Loucy (cell line): ENCODE measurements at regions not wholly inside any gene's neighbourhood (a gene's known extent, or its start where the extent isn't known, plus 50 kb on each side); places are given as distances from the start of the nearest gene placed in this dataset.
"Not testable (repeated sequence)": the region's sequence is repeated elsewhere in the genome, so short reads cannot be mapped to it uniquely, and the experiment has no call there.

Experiments
- EZH2phosphoT487 ChIP-seq: fragments of 200-600 bp; IDR thresholded peaks from 2 replicates; pipeline ENCODE4 v1.6.1; 2018; ENCODE audit warnings: antibody characterized with exemption, mild to moderate bottlenecking, moderate library complexity, borderline replicate concordance
- TF ChIP-seq, protein P1 (sequence below): fragments of 200-600 bp; sonication (generic); conservative IDR thresholded peaks from 2 replicates; pipeline ENCODE4 v1.5.1; 2014; ENCODE audit warnings: mild to moderate bottlenecking, antibody characterized with exemption, low read length

DNA sequence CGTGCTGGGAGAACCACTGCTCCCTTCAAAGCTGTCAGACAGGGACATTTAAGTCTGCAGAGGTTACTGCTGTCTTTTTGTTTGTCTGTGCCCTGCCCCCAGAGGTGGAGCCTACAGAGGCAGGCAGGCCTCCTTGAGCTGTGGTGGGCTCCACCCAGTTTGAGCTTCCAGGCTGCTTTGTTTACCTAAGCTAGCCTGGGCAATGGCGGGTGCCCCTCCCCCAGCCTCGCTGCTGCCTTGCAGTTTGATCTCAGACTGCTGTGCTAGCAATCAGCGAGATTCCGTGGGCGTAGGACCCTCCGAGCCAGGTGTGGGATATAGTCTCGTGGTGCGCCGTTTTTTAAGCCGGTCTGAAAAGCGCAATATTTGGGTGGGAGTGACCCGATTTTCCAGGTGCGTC lies 572.6 kb downstream of the RFPL4B start:
- TF ChIP-seq, protein P1, sequence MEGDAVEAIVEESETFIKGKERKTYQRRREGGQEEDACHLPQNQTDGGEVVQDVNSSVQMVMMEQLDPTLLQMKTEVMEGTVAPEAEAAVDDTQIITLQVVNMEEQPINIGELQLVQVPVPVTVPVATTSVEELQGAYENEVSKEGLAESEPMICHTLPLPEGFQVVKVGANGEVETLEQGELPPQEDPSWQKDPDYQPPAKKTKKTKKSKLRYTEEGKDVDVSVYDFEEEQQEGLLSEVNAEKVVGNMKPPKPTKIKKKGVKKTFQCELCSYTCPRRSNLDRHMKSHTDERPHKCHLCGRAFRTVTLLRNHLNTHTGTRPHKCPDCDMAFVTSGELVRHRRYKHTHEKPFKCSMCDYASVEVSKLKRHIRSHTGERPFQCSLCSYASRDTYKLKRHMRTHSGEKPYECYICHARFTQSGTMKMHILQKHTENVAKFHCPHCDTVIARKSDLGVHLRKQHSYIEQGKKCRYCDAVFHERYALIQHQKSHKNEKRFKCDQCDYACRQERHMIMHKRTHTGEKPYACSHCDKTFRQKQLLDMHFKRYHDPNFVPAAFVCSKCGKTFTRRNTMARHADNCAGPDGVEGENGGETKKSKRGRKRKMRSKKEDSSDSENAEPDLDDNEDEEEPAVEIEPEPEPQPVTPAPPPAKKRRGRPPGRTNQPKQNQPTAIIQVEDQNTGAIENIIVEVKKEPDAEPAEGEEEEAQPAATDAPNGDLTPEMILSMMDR = not testable (repeated sequence)
- not testable (repeated sequence) for TF ChIP-seq EZH2phosphoT487
